Caco-2 (cell line): ENCODE measurements at regions not wholly inside any gene's neighbourhood (a gene's known extent, or its start where the extent isn't known, plus 50 kb on each side); places are given as distances from the start of the nearest gene placed in this dataset.

ENCODE experiments used
- BruUV-seq: library from RNA; stranded (reverse); fragments of 400-500 nt; replicated peaks from 2 replicates; lab custom pipeline; 2021; lab: Mats Ljungman, UMichigan
- CTCF ChIA-PET: fragments of 300-600 bp; sonication (Branson Sonifier 250); formaldehyde crosslinking; loops from one replicate; lab custom pipeline; 2022; ENCODE audit warnings: antibody characterized with exemption; lab: Charles Lee
- POLR2A ChIA-PET: fragments of 300-600 bp; sonication (Branson Sonifier 250); formaldehyde crosslinking; loops from one replicate; lab custom pipeline; 2022; ENCODE audit warnings: antibody characterized with exemption; lab: Charles Lee
- DNase-seq, 2 experiments: peaks; one replicate each; pipeline versions ENCODE4 v3.0.0 to v3.0.0-alpha.2; 2020 to 2022
- H3K27me3 ChIP-seq: replicated peaks from 2 replicates; pipeline ENCODE4 v1.6.0; 2011; ENCODE audit warnings: low read length; ENCODE audit not compliant: control insufficient read depth, insufficient read depth
- H3K36me3 ChIP-seq: 2 replicates; pipeline ENCODE4 v1.5.1; 2011; ENCODE audit warnings: low read length; ENCODE audit not compliant: control insufficient read depth, insufficient read depth
- H3K4me1 ChIP-seq: fragments of 250-450 bp; sonication (Bioruptor Pico); 2 replicates; pipeline ENCODE4 v1.5.1; 2020; ENCODE audit warnings: mild to moderate bottlenecking
- H3K4me3 ChIP-seq: 2 replicates; pipeline ENCODE4 v1.5.1; 2011; ENCODE audit warnings: low read depth, mild to moderate bottlenecking, control low read depth, low read length
- H3K9me3 ChIP-seq: fragments of 250-450 bp; sonication (Bioruptor Pico); 2 replicates; pipeline ENCODE4 v1.5.1; 2020; ENCODE audit warnings: mild to moderate bottlenecking, moderate library complexity
- H3K27ac Mint-ChIP-seq: one replicate; pipeline ENCODE4 v1.8.0; 2022; ENCODE audit warnings: mixed read lengths; ENCODE audit not compliant: unreplicated experiment
- H3K27me3 Mint-ChIP-seq: one replicate; pipeline ENCODE4 v1.8.0; 2022; ENCODE audit warnings: mixed read lengths; ENCODE audit not compliant: insufficient read depth, unreplicated experiment
- H3K36me3 Mint-ChIP-seq: one replicate; pipeline ENCODE4 v1.8.0; 2022; ENCODE audit warnings: mild to moderate bottlenecking, mixed read lengths; ENCODE audit not compliant: insufficient read depth, unreplicated experiment
- H3K4me1 Mint-ChIP-seq: one replicate; pipeline ENCODE4 v1.8.0; 2022; ENCODE audit warnings: low read depth, mixed read lengths; ENCODE audit not compliant: unreplicated experiment
- H3K4me3 Mint-ChIP-seq: one replicate; pipeline ENCODE4 v1.8.0; 2022; ENCODE audit warnings: mild to moderate bottlenecking, moderate library complexity, mixed read lengths; ENCODE audit not compliant: unreplicated experiment
- H3K9me3 Mint-ChIP-seq: one replicate; pipeline ENCODE4 v1.8.0; 2022; ENCODE audit warnings: mixed read lengths; ENCODE audit not compliant: unreplicated experiment
- CTCF ChIP-seq, 2 experiments: fragments of 200-600 bp in 1 of 2; IDR thresholded peaks; 1 replicate in 1 of 2; 2 replicates in 1 of 2; pipeline versions ENCODE4 v1.5.1 to v1.8.0; 2011 to 2022; ENCODE audit warnings: antibody characterized with exemption in 1 of 2, control low read depth in 1 of 2, inconsistent platforms in 1 of 2, low read depth in 1 of 2, low read length in 1 of 2, mild to moderate bottlenecking in 1 of 2, moderate library complexity in 1 of 2; ENCODE audit not compliant: insufficient read depth in 1 of 2, severe bottlenecking in 1 of 2, unreplicated experiment in 1 of 2
- intact Hi-C: fragments of 100-400 bp; cut with micrococcal nuclease; formaldehyde crosslinking; loops from one replicate; pipeline ENCODE4 v1.10.0; 2022; ENCODE audit not compliant: unreplicated experiment

- Mint-ChIP-seq H3K4me3 (no peak overlapping the region), H3K27ac (no peak overlapping the region), H3K36me3 (no peaks in the 10 kb centered on the region), H3K9me3 (no peaks in the 10 kb centered on the region), H3K4me1 (no peaks in the 10 kb centered on the region), H3K27me3 (no peaks in the 10 kb centered on the region)
- Histone ChIP-seq H3K36me3 (no peaks in the 10 kb centered on the region), H3K9me3 (peaks cover 6% of the 10 kb centered on the region; the same call in 1 of the 2 replicates), H3K27me3 (no peaks in the 10 kb centered on the region), H3K4me3 (no peak overlapping the region), H3K4me1 (no peaks in the 10 kb centered on the region)
- CTCF ChIA-PET: no interaction called here
- BruUV-seq: no TSS peak
- POLR2A ChIA-PET: no interaction called here
- intact Hi-C loops: no loop called here
- DNase-seq: no peak
- TF ChIP-seq CTCF (IDR thresholded peaks at IDR 0.05; ENCODE audit: insufficient read depth in 1 of 2, low read depth in 1 of 2, low read length in 1 of 2, severe bottlenecking in 1 of 2, unreplicated experiment in 1 of 2): no peak
These were observed 256.0 kb downstream of the UQCRFS1 start for GRCh38 chr19:28956961-28957360.

GRCh38 chr19:28956421-28956820 lies 256.5 kb downstream of the UQCRFS1 start:
- H3K27ac Mint-ChIP-seq: no peak overlapping the region
- Histone ChIP-seq H3K4me3 (no peak overlapping the region), H3K4me1 (no peaks in the 10 kb centered on the region), H3K9me3 (peaks cover 6% of the 10 kb centered on the region; the same call in 1 of the 2 replicates), H3K36me3 (no peaks in the 10 kb centered on the region), H3K27me3 (no peaks in the 10 kb centered on the region)
- TF ChIP-seq CTCF (IDR thresholded peaks at IDR 0.05; ENCODE audit: insufficient read depth in 1 of 2, low read depth in 1 of 2, low read length in 1 of 2, severe bottlenecking in 1 of 2, unreplicated experiment in 1 of 2): no peak
- BruUV-seq: no TSS peak
- no peaks in the 10 kb centered on the region for H3K9me3 Mint-ChIP-seq
- DNase-seq: no peak
- H3K36me3 Mint-ChIP-seq: no peaks in the 10 kb centered on the region
- H3K4me1 Mint-ChIP-seq: no peaks in the 10 kb centered on the region
- no peak overlapping the region for H3K4me3 Mint-ChIP-seq
- POLR2A ChIA-PET: no interaction called here
- H3K27me3 Mint-ChIP-seq: no peaks in the 10 kb centered on the region
- intact Hi-C loops: no loop called here
- CTCF ChIA-PET: no interaction called here

GRCh38 chr19:28949535-28949934 lies 263.4 kb downstream of the UQCRFS1 start:
- Histone ChIP-seq H3K27me3 (no peaks in the 10 kb centered on the region), H3K4me1 (no peaks in the 10 kb centered on the region), H3K9me3 (no peaks in the 10 kb centered on the region), H3K4me3 (no peak overlapping the region), H3K36me3 (no peaks in the 10 kb centered on the region)
- ChIA-PET CTCF (no interaction called here), POLR2A (no interaction called here)
- no peak overlapping the region for H3K4me3 Mint-ChIP-seq
- no peaks in the 10 kb centered on the region for H3K4me1 Mint-ChIP-seq
- peaks cover 3% of the 10 kb centered on the region for H3K27me3 Mint-ChIP-seq
- H3K36me3 Mint-ChIP-seq: no peaks in the 10 kb centered on the region
- intact Hi-C loops: no loop called here
- no peak overlapping the region for H3K27ac Mint-ChIP-seq
- H3K9me3 Mint-ChIP-seq: no peaks in the 10 kb centered on the region
- BruUV-seq: no TSS peak
- TF ChIP-seq CTCF (IDR thresholded peaks at IDR 0.05; ENCODE audit: insufficient read depth in 1 of 2, low read depth in 1 of 2, low read length in 1 of 2, severe bottlenecking in 1 of 2, unreplicated experiment in 1 of 2): no peak
- DNase-seq: no peak
